ENCODE measurements at regions not wholly inside any gene's neighbourhood (a gene's known extent, or its start where the extent isn't known, plus 50 kb on each side); places are given as distances from the start of the nearest gene placed in this dataset.

DNA sequence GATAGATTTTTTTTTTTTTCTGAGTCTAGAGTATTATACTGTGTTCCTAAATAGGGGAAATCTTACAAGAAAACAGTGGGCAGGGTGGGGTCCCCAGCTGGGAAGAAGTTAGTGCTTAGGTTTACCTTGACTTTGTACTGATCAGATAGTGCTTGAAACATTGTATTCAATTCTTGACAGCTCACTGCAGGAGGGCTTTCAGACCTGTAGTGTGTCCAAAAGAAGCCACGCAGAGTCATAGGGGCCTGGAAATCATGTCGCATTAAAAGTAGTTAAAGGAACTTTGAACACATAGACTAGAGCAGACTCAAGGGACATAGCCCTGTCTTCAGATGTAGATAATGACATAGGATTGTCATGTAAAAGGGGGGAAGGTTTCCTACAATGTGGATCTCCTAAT, 215.4 kb upstream of the NR4A3 start:
- TF ChIP-seq, protein P1, sequence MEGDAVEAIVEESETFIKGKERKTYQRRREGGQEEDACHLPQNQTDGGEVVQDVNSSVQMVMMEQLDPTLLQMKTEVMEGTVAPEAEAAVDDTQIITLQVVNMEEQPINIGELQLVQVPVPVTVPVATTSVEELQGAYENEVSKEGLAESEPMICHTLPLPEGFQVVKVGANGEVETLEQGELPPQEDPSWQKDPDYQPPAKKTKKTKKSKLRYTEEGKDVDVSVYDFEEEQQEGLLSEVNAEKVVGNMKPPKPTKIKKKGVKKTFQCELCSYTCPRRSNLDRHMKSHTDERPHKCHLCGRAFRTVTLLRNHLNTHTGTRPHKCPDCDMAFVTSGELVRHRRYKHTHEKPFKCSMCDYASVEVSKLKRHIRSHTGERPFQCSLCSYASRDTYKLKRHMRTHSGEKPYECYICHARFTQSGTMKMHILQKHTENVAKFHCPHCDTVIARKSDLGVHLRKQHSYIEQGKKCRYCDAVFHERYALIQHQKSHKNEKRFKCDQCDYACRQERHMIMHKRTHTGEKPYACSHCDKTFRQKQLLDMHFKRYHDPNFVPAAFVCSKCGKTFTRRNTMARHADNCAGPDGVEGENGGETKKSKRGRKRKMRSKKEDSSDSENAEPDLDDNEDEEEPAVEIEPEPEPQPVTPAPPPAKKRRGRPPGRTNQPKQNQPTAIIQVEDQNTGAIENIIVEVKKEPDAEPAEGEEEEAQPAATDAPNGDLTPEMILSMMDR (IDR thresholded peaks at IDR 0.05), result no peak
- no peak for TF ChIP-seq POLR2A (IDR thresholded peaks at IDR 0.05)
